Gastrocnemius medialis (tissue), 4 donors: ENCODE measurements at regions not wholly inside any gene's neighbourhood (a gene's known extent, or its start where the extent isn't known, plus 50 kb on each side); places are given as distances from the start of the nearest gene placed in this dataset.

Experiments
- ATAC-seq, 2 donors: fragments of 150-250 bp; one replicate each; pipeline ENCODE4 v1.9.1; 2016
- DNase-seq, 2 donors: peaks; one replicate each; pipeline ENCODE4 v3.0.0-alpha.2; 2019
- H3K27ac ChIP-seq, 4 donors: fragments of 200-600 bp; sonication (generic); 1 replicate in 1 of 4; 2 replicates in 3 of 4; pipeline ENCODE4 v1.5.1; 2016 to 2018; ENCODE audit warnings: mild to moderate bottlenecking in 2 of 4, moderate library complexity in 1 of 4
- H3K27me3 ChIP-seq, 3 donors: fragments of 200-600 bp; sonication (generic) in 2 of 3; 1 replicate in 1 of 3; 2 replicates in 2 of 3; pipeline versions ENCODE4 v1.5.1 to v1.6.0; 2016 to 2019; ENCODE audit warnings: mild to moderate bottlenecking in 1 of 3, moderate library complexity in 1 of 3
- H3K36me3 ChIP-seq, 2 donors: fragments of 200-600 bp; sonication (generic) in 1 of 2; one replicate each; pipeline ENCODE4 v1.5.1; 2017 to 2018
- H3K4me1 ChIP-seq, 2 donors: fragments of 200-600 bp; sonication (generic) in 1 of 2; one replicate each; pipeline ENCODE4 v1.5.1; 2016 to 2017; ENCODE audit warnings: mild to moderate bottlenecking in 2 of 2
- H3K4me3 ChIP-seq, 4 donors: fragments of 200-600 bp; sonication (generic) in 3 of 4; 1 replicate in 1 of 4; 2 replicates in 3 of 4; pipeline ENCODE4 v1.5.1; 2016 to 2019; ENCODE audit warnings: mild to moderate bottlenecking in 2 of 4
- H3K9me3 ChIP-seq, 3 donors: fragments of 200-600 bp; sonication (generic) in 2 of 3; 1 replicate in 1 of 3; 2 replicates in 2 of 3; pipeline ENCODE4 v1.5.1; 2016 to 2019
- CTCF ChIP-seq, 5 experiments: fragments of 450-650 bp in 3 of 5; fragments of 200-600 bp in 2 of 5; sonication (generic) in 2 of 5; IDR thresholded peaks in 4 of 5; conservative IDR thresholded peaks in 1 of 5; 1 replicate in 4 of 5; 2 replicates in 1 of 5; pipeline ENCODE4 v1.5.1; 2016 to 2019; ENCODE audit warnings: antibody characterized with exemption in 5 of 5, mild to moderate bottlenecking in 3 of 5, moderate library complexity in 3 of 5
- POLR2A ChIP-seq, 2 donors: fragments of 450-650 bp; IDR thresholded peaks; one replicate each; pipeline ENCODE4 v1.6.1; 2017; ENCODE audit warnings: antibody characterized with exemption in 2 of 2, mild to moderate bottlenecking in 2 of 2, moderate library complexity in 2 of 2
- in situ Hi-C, 4 donors: fragments of 200-750 bp; cut with MboI; loops; one replicate each; pipeline versions ENCODE4 v1.15.0 to v1.8.0; 2017; ENCODE audit warnings: low sequenced_read_pairs in 4 of 4
- intact Hi-C: fragments of 100-400 bp; cut with DNase I; formaldehyde crosslinking; loops from one replicate; pipeline ENCODE4 v1.15.1; 2023; ENCODE audit warnings: low total_unique reads

GRCh38 chr21:33998809-33999208 lies 74.6 kb upstream of the MRPS6 start:
- Histone ChIP-seq H3K4me3 (no peak overlapping the region), H3K36me3 (no peaks in the 10 kb centered on the region), H3K27ac (no peak overlapping the region), H3K4me1 (no peaks in the 10 kb centered on the region), H3K27me3 (no peaks in the 10 kb centered on the region), H3K9me3 (no peaks in the 10 kb centered on the region)
- ATAC-seq (no peak), DNase-seq (no peak)
- in situ Hi-C loops = no loop called here
- intact Hi-C loops = no loop called here
- TF ChIP-seq CTCF (IDR thresholded peaks at IDR 0.05 in 4 of 5, conservative IDR thresholded peaks at IDR 0.05 in 1 of 5) (no peak), POLR2A (IDR thresholded peaks at IDR 0.05) (no peak)

GRCh38 chr21:33998402-33998801 lies 75.0 kb upstream of the MRPS6 start:
- ATAC-seq (no peak), DNase-seq (no peak)
- Histone ChIP-seq H3K27ac (no peak overlapping the region), H3K4me1 (no peaks in the 10 kb centered on the region), H3K27me3 (no peaks in the 10 kb centered on the region), H3K4me3 (no peak overlapping the region), H3K9me3 (no peaks in the 10 kb centered on the region), H3K36me3 (no peaks in the 10 kb centered on the region)
- TF ChIP-seq CTCF (IDR thresholded peaks at IDR 0.05 in 4 of 5, conservative IDR thresholded peaks at IDR 0.05 in 1 of 5) (no peak), POLR2A (IDR thresholded peaks at IDR 0.05) (no peak)
- intact Hi-C loops = no loop called here
- in situ Hi-C loops = no loop called here

- no peaks in the 10 kb centered on the region for H3K27me3 ChIP-seq
- intact Hi-C loops (no loop called here), in situ Hi-C loops (no loop called here)
- no peak overlapping the region for H3K27ac ChIP-seq
- H3K4me1 ChIP-seq = no peaks in the 10 kb centered on the region
- no peaks in the 10 kb centered on the region for H3K9me3 ChIP-seq
- no peak for ATAC-seq
- H3K4me3 ChIP-seq = no peak overlapping the region
- TF ChIP-seq POLR2A (IDR thresholded peaks at IDR 0.05) = no peak
- no peak for TF ChIP-seq CTCF (IDR thresholded peaks at IDR 0.05 in 4 of 5, conservative IDR thresholded peaks at IDR 0.05 in 1 of 5)
- DNase-seq = no peak
- no peaks in the 10 kb centered on the region for H3K36me3 ChIP-seq
Measured at GRCh38 chr21:33997436-33997835, 75.9 kb upstream of the MRPS6 start.

GRCh38 chr21:33994373-33994772 lies 78.8 kb upstream of the ATP5PO start:
- no peaks in the 10 kb centered on the region for H3K27me3 ChIP-seq
- ATAC-seq (no peak), DNase-seq (no peak)
- H3K9me3 ChIP-seq = no peaks in the 10 kb centered on the region
- no peak overlapping the region for H3K27ac ChIP-seq
- H3K36me3 ChIP-seq = no peaks in the 10 kb centered on the region
- intact Hi-C loops (no loop called here), in situ Hi-C loops (no loop called here)
- TF ChIP-seq CTCF (IDR thresholded peaks at IDR 0.05 in 4 of 5, conservative IDR thresholded peaks at IDR 0.05 in 1 of 5) = no peak
- H3K4me1 ChIP-seq = peaks cover 0 to 5% of the 10 kb centered on the region in 2 donors
- H3K4me3 ChIP-seq = no peak overlapping the region
